ENCODE measurements at regions not wholly inside any gene's neighbourhood (a gene's known extent, or its start where the extent isn't known, plus 50 kb on each side); places are given as distances from the start of the nearest gene placed in this dataset.
A peak's percentile ranks its signal among the peaks of the same experiment; 100 is the strongest.
"Not testable (repeated sequence)": the region's sequence is repeated elsewhere in the genome, so short reads cannot be mapped to it uniquely, and the experiment has no call there.

DNA sequence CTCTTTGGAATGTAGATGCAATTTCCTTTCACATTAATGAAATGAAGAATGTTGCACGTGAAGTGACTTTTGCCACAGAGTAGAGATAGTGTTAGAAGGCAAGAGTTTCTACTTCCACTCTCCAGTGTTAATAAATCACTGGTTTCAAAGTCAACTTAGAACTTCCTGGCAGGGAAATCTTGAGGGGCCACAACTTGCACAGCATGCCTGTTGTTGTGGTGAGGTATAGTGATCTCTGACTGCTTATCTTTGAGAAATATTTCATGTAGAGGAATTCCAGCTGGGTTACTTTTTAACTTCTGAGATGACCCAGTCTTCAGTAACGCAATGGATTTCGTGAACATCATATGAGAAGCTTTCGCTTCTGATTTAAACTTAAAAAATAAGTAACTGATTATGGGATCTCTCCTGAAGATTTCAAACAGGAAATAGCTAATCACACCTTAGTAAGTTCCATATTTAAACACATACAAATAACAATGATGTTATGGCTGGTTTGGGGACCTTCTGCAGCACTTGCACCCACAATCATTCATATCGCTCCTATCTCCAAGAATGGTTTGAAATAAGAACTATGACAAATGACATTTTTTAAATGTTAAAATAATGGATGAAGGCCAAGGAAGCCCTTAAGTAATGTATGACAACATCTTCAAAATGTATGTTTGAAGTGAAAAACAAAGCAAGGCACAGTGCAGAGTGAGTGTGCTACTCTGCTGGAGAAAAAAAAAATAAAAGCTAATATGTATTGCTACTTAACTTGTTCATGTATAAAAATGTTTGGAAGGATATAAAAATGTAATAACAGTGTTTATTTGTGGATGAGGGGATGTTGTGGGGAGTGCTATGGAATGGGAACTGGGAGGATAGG lies 726.5 kb upstream of the NECTIN3 start:
- DNase-seq (no peak), ATAC-seq (ENCODE audit: low read depth in 2 of 2) (no peak)
- Mint-ChIP-seq H3K9me3 (no peaks in the 10 kb centered on the region), H3K4me1 (no peaks in the 10 kb centered on the region), H3K27me3 (no peaks in the 10 kb centered on the region), H3K27ac (no peak overlapping the region), H3K4me3 (no peak overlapping the region), H3K36me3 (no peaks in the 10 kb centered on the region)

GRCh38 chr3:110349295-110349694 lies 722.3 kb upstream of the NECTIN3 start:
- no peaks in the 10 kb centered on the region for H3K9me3 Mint-ChIP-seq
- H3K27ac Mint-ChIP-seq = no peak overlapping the region
- DNase-seq = no peak
- H3K4me1 Mint-ChIP-seq = no peaks in the 10 kb centered on the region
- H3K36me3 Mint-ChIP-seq = no peaks in the 10 kb centered on the region
- ATAC-seq (ENCODE audit: low read depth in 2 of 2) = no peak
- H3K4me3 Mint-ChIP-seq = no peak overlapping the region
- no peaks in the 10 kb centered on the region for H3K27me3 Mint-ChIP-seq

DNA sequence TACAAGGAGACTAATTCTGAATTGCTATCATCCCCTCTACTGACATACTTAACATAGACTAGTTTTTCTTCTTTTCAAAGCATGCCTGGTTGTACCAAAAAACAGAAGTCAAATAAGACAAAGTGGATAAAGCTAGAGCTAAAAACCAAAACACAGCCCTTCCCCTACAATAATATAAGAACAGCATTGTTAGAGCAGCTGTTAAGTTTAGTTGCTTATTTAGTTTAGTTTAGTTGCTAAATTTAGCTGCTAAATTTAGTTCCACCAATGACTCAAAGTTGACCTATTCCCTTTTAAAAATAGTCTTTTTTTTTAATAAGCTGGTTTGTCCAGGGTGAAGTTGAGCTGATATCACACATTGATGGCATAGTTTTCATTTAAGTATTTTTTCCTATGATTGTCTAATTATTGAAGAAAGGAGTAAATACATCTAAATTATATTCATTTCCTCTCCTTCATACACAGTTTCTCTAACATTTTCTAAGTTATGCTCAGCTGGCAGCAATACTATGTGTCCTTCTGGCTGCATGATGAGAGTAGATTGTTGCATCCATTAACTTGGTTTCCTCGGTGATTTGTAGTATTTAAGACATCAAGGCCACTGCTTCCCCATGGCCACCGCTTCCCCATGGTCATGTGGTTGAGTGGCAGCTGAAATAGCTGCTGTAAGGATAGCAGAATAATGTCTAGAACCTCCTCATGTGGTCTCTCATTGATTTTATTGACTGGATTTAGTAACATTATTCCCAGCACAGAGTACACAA lies 718.6 kb upstream of the NECTIN3 start:
- no peaks in the 10 kb centered on the region for H3K4me1 Mint-ChIP-seq
- no peaks in the 10 kb centered on the region for H3K27me3 Mint-ChIP-seq
- no peak overlapping the region for H3K4me3 Mint-ChIP-seq
- no peaks in the 10 kb centered on the region for H3K36me3 Mint-ChIP-seq
- H3K9me3 Mint-ChIP-seq = peaks cover 0 to 5% (median 0%) of the 10 kb centered on the region in 7 donors
- no peak for ATAC-seq (ENCODE audit: low read depth in 2 of 2)
- peak overlapping the region in 1 of 6 donors; percentile 22 for H3K27ac Mint-ChIP-seq
- DNase-seq = no peak

DNA sequence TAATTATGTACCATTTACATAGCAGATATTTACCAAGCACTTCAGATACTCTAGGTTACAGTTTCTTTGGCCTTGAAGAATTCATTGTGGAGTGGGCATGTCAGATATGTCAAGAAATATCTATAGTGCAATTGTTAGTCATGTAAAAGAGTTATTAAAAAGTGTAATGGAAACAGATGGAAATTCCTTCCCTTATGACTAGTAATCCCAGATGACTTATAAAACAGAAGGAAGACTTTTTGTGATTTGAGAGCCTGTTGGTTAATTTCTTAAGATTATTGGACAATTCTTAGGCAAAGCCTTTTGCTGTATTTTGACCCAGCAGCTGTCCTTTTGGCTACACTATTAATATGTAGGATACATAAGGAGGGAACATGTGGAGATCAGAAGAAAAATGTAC lies 708.9 kb upstream of the NECTIN3 start:
- Mint-ChIP-seq H3K27ac (no peak overlapping the region), H3K9me3 (peaks cover 0 to 5% (median 0%) of the 10 kb centered on the region in 7 donors), H3K4me3 (no peak overlapping the region), H3K36me3 (no peaks in the 10 kb centered on the region), H3K4me1 (no peaks in the 10 kb centered on the region), H3K27me3 (no peaks in the 10 kb centered on the region)
- no peak for ATAC-seq (ENCODE audit: low read depth in 2 of 2)
- no peak for DNase-seq

- H3K27ac Mint-ChIP-seq; DNase-seq; H3K36me3 Mint-ChIP-seq; ATAC-seq (ENCODE audit: low read depth in 2 of 2); H3K4me3 Mint-ChIP-seq; H3K4me1 Mint-ChIP-seq; H3K27me3 Mint-ChIP-seq; H3K9me3 Mint-ChIP-seq: not testable (repeated sequence)
These were observed 704.3 kb upstream of the NECTIN3 start for GRCh38 chr3:110367289-110367688.

DNA sequence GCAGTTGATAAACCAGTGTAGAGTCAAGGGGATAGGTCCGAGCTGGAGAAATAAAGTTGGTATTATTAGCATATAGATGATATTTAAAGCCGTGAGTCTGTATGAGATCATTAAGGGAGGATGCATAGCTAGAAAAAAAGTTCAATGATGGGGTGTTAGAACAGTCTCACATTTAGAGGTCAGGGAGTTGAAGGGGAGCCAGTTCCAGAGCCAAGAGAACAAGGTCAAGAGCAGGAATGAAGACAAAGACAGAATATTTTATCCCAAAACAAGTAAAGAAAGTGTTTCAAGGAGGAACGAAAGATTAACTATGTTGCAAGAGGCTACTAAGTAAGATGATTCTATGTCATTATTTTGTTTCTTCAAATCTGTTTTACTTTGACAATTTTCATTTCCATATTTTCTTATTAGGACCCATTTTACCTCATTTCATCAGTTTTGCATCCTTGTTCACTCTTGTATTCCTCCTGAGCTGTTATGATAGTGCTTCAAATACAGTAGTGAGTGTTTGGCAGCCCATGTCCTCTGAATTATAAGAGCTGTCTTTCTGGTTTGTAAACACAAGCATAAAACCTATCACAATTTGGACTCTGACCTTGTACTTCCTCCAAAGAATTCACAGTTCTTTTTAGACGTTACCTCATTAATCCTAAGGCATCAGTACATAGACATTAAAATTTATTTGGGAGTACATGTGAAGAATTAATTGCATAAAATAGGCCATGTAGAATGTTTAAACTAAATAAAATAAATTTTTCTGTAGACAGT lies 695.7 kb upstream of the NECTIN3 start:
- H3K27me3 Mint-ChIP-seq = no peaks in the 10 kb centered on the region
- H3K27ac Mint-ChIP-seq = no peak overlapping the region
- ATAC-seq (ENCODE audit: low read depth in 2 of 2) = no peak
- H3K9me3 Mint-ChIP-seq = peaks cover 0 to 10% (median 0%) of the 10 kb centered on the region in 7 donors
- H3K36me3 Mint-ChIP-seq = no peaks in the 10 kb centered on the region
- DNase-seq = no peak
- no peak overlapping the region for H3K4me3 Mint-ChIP-seq
- no peaks in the 10 kb centered on the region for H3K4me1 Mint-ChIP-seq

DNA sequence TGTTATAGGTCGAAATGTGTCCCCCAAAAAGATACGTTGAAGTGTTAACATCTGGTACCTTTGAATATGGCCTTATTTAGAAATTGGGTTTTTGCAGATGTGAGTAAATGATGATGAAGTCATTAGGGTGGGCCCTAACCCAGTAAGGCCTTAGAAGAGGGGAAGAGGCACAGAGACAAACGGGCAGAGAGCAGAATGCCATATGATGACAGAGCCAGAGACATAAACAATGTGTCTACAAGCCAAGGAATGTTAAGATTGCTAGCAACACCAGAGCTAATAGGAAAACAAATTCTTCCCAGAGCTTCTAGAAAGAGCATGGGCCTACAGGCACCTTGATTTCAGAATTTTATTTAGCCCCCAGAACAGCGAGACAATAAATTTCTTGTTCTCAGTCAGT lies 693.1 kb upstream of the NECTIN3 start:
- peaks cover 0 to 6% (median 0%) of the 10 kb centered on the region in 7 donors for H3K9me3 Mint-ChIP-seq
- H3K36me3 Mint-ChIP-seq = no peaks in the 10 kb centered on the region
- DNase-seq (no peak), ATAC-seq (ENCODE audit: low read depth in 2 of 2) (no peak)
- H3K4me3 Mint-ChIP-seq = no peak overlapping the region
- no peaks in the 10 kb centered on the region for H3K27me3 Mint-ChIP-seq
- H3K4me1 Mint-ChIP-seq = no peaks in the 10 kb centered on the region
- no peak overlapping the region for H3K27ac Mint-ChIP-seq

- no peaks in the 10 kb centered on the region for H3K36me3 Mint-ChIP-seq
- H3K27me3 Mint-ChIP-seq = no peaks in the 10 kb centered on the region
- no peak overlapping the region for H3K4me3 Mint-ChIP-seq
- peaks cover 0 to 4% (median 0%) of the 10 kb centered on the region in 7 donors for H3K9me3 Mint-ChIP-seq
- no peaks in the 10 kb centered on the region for H3K4me1 Mint-ChIP-seq
- ATAC-seq (ENCODE audit: low read depth in 2 of 2) (no peak), DNase-seq (no peak)
- no peak overlapping the region for H3K27ac Mint-ChIP-seq
These were observed 689.6 kb upstream of the NECTIN3 start for GRCh38 chr3:110381992-110382391.

- no peaks in the 10 kb centered on the region for H3K36me3 Mint-ChIP-seq
- H3K27ac Mint-ChIP-seq = no peak overlapping the region
These were observed 688.3 kb upstream of the NECTIN3 start for GRCh38 chr3:110383356-110383755.

DNA sequence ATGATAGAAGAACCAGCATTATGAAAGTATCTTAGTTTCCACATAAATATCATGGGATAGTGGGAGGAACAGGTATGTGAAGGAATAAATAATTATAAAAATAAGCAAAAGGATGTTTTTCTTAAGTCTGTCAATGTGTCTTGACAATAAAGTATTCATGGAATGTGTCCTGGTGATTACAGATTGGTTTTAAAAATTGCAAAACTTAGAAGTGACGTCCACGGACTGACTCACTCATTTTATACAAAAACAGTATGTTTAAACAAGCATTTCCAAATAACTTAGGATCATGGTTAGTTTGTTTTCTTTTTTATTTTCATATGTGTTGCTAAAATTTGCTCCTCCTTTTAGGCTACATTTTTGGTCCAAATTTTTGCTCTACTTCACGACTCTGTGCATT lies 687.0 kb upstream of the NECTIN3 start:
- Mint-ChIP-seq H3K27ac (no peak overlapping the region), H3K4me3 (no peak overlapping the region), H3K36me3 (no peaks in the 10 kb centered on the region), H3K9me3 (peaks cover 0 to 4% (median 0%) of the 10 kb centered on the region in 7 donors), H3K27me3 (no peaks in the 10 kb centered on the region), H3K4me1 (no peaks in the 10 kb centered on the region)
- no peak for DNase-seq
- no peak for ATAC-seq (ENCODE audit: low read depth in 2 of 2)

More at GRCh38 chr3:110383356-110383755, 688.3 kb upstream of the NECTIN3 start:
- Mint-ChIP-seq H3K9me3 (peaks cover 0 to 4% (median 0%) of the 10 kb centered on the region in 7 donors), H3K4me3 (no peak overlapping the region), H3K4me1 (no peaks in the 10 kb centered on the region), H3K27me3 (no peaks in the 10 kb centered on the region)
- no peak for ATAC-seq (ENCODE audit: low read depth in 2 of 2)
- DNase-seq = no peak

- Mint-ChIP-seq H3K4me1 (no peaks in the 10 kb centered on the region), H3K9me3 (peaks cover 0 to 4% (median 0%) of the 10 kb centered on the region in 7 donors), H3K27me3 (no peaks in the 10 kb centered on the region)
These were observed 682.6 kb upstream of the NECTIN3 start for GRCh38 chr3:110389005-110389404.

DNA sequence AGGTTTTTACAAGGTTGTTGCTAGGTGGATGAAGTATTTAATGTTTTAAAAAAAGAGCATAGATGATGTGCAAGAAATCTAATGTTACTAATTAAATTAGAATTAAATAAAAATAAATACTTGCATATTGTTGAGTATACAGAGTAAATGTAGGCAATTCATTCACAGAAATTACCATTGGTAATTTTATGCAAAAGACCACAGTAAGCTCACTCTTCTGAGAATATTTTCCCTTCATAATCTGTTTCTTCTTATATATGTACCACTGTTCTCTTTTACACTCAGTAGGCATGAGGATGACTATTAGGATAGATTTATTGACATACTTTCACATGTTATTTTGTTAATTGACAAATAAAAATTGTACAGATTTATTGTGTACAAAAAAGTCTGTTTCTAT lies 681.2 kb upstream of the NECTIN3 start:
- no peak for DNase-seq

More at GRCh38 chr3:110389005-110389404, 682.6 kb upstream of the NECTIN3 start:
- DNase-seq (no peak), ATAC-seq (ENCODE audit: low read depth in 2 of 2) (no peak)
- H3K36me3 Mint-ChIP-seq = no peaks in the 10 kb centered on the region
- H3K4me3 Mint-ChIP-seq = no peak overlapping the region
- no peak overlapping the region for H3K27ac Mint-ChIP-seq

GRCh38 chr3:110391042-110391441 lies 680.6 kb upstream of the NECTIN3 start:
- Mint-ChIP-seq H3K4me3 (no peak overlapping the region), H3K4me1 (no peaks in the 10 kb centered on the region), H3K36me3 (no peaks in the 10 kb centered on the region), H3K27me3 (no peaks in the 10 kb centered on the region), H3K9me3 (peaks cover 0 to 3% (median 0%) of the 10 kb centered on the region in 7 donors), H3K27ac (no peak overlapping the region)
- DNase-seq (no peak), ATAC-seq (ENCODE audit: low read depth in 2 of 2) (no peak)

More for the DNA sequence above, 681.2 kb upstream of the NECTIN3 start:
- ATAC-seq (ENCODE audit: low read depth in 2 of 2) = no peak
- peaks cover 0 to 4% (median 0%) of the 10 kb centered on the region in 7 donors for H3K9me3 Mint-ChIP-seq
- no peak overlapping the region for H3K4me3 Mint-ChIP-seq
- H3K36me3 Mint-ChIP-seq = no peaks in the 10 kb centered on the region
- H3K27ac Mint-ChIP-seq = no peak overlapping the region
- H3K4me1 Mint-ChIP-seq = no peaks in the 10 kb centered on the region
- H3K27me3 Mint-ChIP-seq = no peaks in the 10 kb centered on the region

Measured in naive B cell (primary cell).